GM12878 (cell line): ENCODE measurements at regions not wholly inside any gene's neighbourhood (a gene's known extent, or its start where the extent isn't known, plus 50 kb on each side); places are given as distances from the start of the nearest gene placed in this dataset.

Experiments used
- ATAC-seq: fragments of 200-7000 bp; cut with Tn5 transposase; 3 replicates; pipeline ENCODE4 v1.9.1; 2020; ENCODE audit warnings: mild to moderate bottlenecking, moderate library complexity
- BruUV-seq: library from RNA; stranded (reverse); fragments of 400-500 nt; replicated peaks from 2 replicates; lab custom pipeline; 2021; lab: Mats Ljungman, UMichigan
- CTCF ChIA-PET: fragments of 300-600 bp; sonication (Branson Sonifier 250); formaldehyde crosslinking; extraction: SDS; loops from one replicate; lab custom pipeline; 2021; ENCODE audit warnings: inconsistent platforms; lab: Yijun Ruan, JAX
- POLR2A ChIA-PET: fragments of 350-600 bp; formaldehyde crosslinking; extraction: SDS; loops from one replicate; lab custom pipeline; 2021; ENCODE audit warnings: inconsistent platforms; lab: Charles Lee
- RAD21 ChIA-PET: fragments of 300-600 bp; sonication (Branson Sonifier 250); formaldehyde crosslinking; loops from one replicate; lab custom pipeline; 2023; ENCODE audit warnings: antibody characterized with exemption; ENCODE audit not compliant: unreplicated experiment; lab: Charles Lee
- SMC1A ChIA-PET: fragments of 300-600 bp; sonication (Branson Sonifier 250); formaldehyde crosslinking; loops from one replicate; lab custom pipeline; 2023; ENCODE audit not compliant: unreplicated experiment, uncharacterized antibody; lab: Charles Lee
- DNase-seq: peaks from one replicate; pipeline ENCODE4 v3.0.0-alpha.2; 2011; ENCODE audit warnings: low read depth, low spot score
- FAIRE-seq: peaks from 3 replicates; lab custom pipeline; 2011; peaks lifted over from hg19 to GRCh38; lab: Jason Lieb, UNC
- H2AFZ ChIP-seq: 2 replicates; pipeline ENCODE4 v1.6.0; 2011; ENCODE audit warnings: low read depth, low read length, control low read depth; ENCODE audit not compliant: control insufficient read depth
- H3K27ac ChIP-seq: 2 replicates; pipeline ENCODE4 v1.5.1; 2011; ENCODE audit warnings: control low read depth; ENCODE audit not compliant: control insufficient read depth, insufficient read depth
- H3K27me3 ChIP-seq, 2 experiments: replicated peaks in 1 of 2; 2 replicates each; pipeline versions ENCODE4 v1.6.0 to v1.6.1; 2011; ENCODE audit warnings: low read length in 1 of 2; ENCODE audit not compliant: control insufficient read depth in 2 of 2, insufficient read depth in 2 of 2
- H3K36me3 ChIP-seq, 2 experiments: 2 replicates each; pipeline ENCODE4 v1.5.1; 2011; ENCODE audit warnings: low read length in 1 of 2; ENCODE audit not compliant: control insufficient read depth in 2 of 2, insufficient read depth in 2 of 2
- H3K4me1 ChIP-seq: 2 replicates; pipeline ENCODE4 v1.6.1; 2011; ENCODE audit warnings: mild to moderate bottlenecking, low read length, moderate library complexity, mixed read lengths; ENCODE audit not compliant: control insufficient read depth, insufficient read depth
- H3K4me2 ChIP-seq: 2 replicates; pipeline ENCODE4 v1.6.0; 2011; ENCODE audit warnings: control low read depth; ENCODE audit not compliant: control insufficient read depth, insufficient read depth
- H3K4me3 ChIP-seq: fragments of 200-600 bp; sonication (generic); 2 replicates; pipeline ENCODE4 v1.5.1; 2016
- H3K79me2 ChIP-seq: 2 replicates; pipeline ENCODE4 v1.6.0; 2011; ENCODE audit warnings: low read length; ENCODE audit not compliant: control insufficient read depth, insufficient read depth
- H3K9ac ChIP-seq: 2 replicates; pipeline ENCODE4 v1.8.0; 2011; ENCODE audit warnings: low read length, control low read depth, mixed read lengths; ENCODE audit not compliant: control insufficient read depth, insufficient read depth
- H3K9me3 ChIP-seq: replicated peaks from 3 replicates; pipeline ENCODE4 v1.5.1; 2011; ENCODE audit warnings: mild to moderate bottlenecking, low read length; ENCODE audit not compliant: control insufficient read depth, insufficient read depth
- H4K20me1 ChIP-seq: 2 replicates; pipeline ENCODE4 v1.6.0; 2011; ENCODE audit not compliant: control insufficient read depth, insufficient read depth
- BACH1 ChIP-seq: fragments of 450-650 bp; IDR thresholded peaks from 2 replicates; pipeline ENCODE4 v1.6.1; 2017; ENCODE audit warnings: mild to moderate bottlenecking, borderline replicate concordance
- BCL11A ChIP-seq: IDR thresholded peaks from 2 replicates; pipeline ENCODE4 v1.6.1; 2011; ENCODE audit warnings: low read depth, low read length
- CBFB ChIP-seq: IDR thresholded peaks from 2 replicates; pipeline ENCODE4 v1.6.1; 2016; ENCODE audit warnings: antibody characterized with exemption, low read depth
- CBX3 ChIP-seq: fragments of 200-600 bp; sonication (generic); IDR thresholded peaks from 2 replicates; pipeline ENCODE4 v1.6.1; 2016; ENCODE audit warnings: low read depth, borderline replicate concordance
- GABPA ChIP-seq: IDR thresholded peaks from 2 replicates; pipeline ENCODE4 v1.6.1; 2014; ENCODE audit warnings: antibody characterized with exemption, low read depth, mild to moderate bottlenecking, inconsistent platforms
- KDM1A ChIP-seq: fragments of 200-600 bp; sonication (generic); IDR thresholded peaks from 2 replicates; pipeline ENCODE4 v1.6.1; 2016; ENCODE audit warnings: borderline replicate concordance
- MXI1 ChIP-seq: fragments of 150-350 bp; IDR thresholded peaks from 2 replicates; pipeline ENCODE4 v1.6.1; 2011; ENCODE audit warnings: low read depth, mild to moderate bottlenecking, inconsistent platforms, low read length, improper control_type of control experiment
- RCOR1 ChIP-seq: conservative IDR thresholded peaks from 2 replicates; pipeline ENCODE4 v1.6.1; 2012; ENCODE audit warnings: low read depth, low read length, improper control_type of control experiment
- TCF12 ChIP-seq: IDR thresholded peaks from 2 replicates; pipeline ENCODE4 v1.6.1; 2011; ENCODE audit warnings: low read depth, mild to moderate bottlenecking, low read length
- ZNF207 ChIP-seq: fragments of 450-650 bp; IDR thresholded peaks from 2 replicates; pipeline ENCODE4 v1.6.1; 2014; ENCODE audit warnings: antibody characterized with exemption, mild to moderate bottlenecking, borderline replicate concordance
- WGBS: methylation state at CpG from one replicate; pipeline ENCODE4 v1.1.6; 2016; ENCODE audit warnings: low lambda C conversion rate; ENCODE audit not compliant: insufficient replicate concordance, insufficient coverage; ENCODE audit errors: missing lambda C conversion rate; 5-methylcytosine and 5-hydroxymethylcytosine counted together
- in situ Hi-C: fragments of 300-500 bp; cut with MboI; formaldehyde crosslinking; loops from 9 replicates; pipeline ENCODE4 v1.14.3; 2018; ENCODE audit warnings: mixed read lengths
- intact Hi-C: fragments of 100-400 bp; cut with micrococcal nuclease; formaldehyde crosslinking; loops from one replicate; pipeline ENCODE4 v1.14.2; 2022; ENCODE audit not compliant: unreplicated experiment
- TF ChIP-seq, protein P1 (sequence below): IDR thresholded peaks from 2 replicates; pipeline ENCODE4 v1.6.1; 2012; ENCODE audit warnings: low read depth, low read length, improper control_type of control experiment
- TF ChIP-seq, protein P2 (sequence below): IDR thresholded peaks from 2 replicates; pipeline ENCODE4 v1.6.1; 2012; ENCODE audit warnings: low read depth, low read length, improper control_type of control experiment
- TF ChIP-seq, protein P3 (sequence below): fragments of 450-650 bp; conservative IDR thresholded peaks from 2 replicates; pipeline ENCODE4 v1.6.1; 2017; ENCODE audit warnings: mild to moderate bottlenecking, moderate library complexity

DNA sequence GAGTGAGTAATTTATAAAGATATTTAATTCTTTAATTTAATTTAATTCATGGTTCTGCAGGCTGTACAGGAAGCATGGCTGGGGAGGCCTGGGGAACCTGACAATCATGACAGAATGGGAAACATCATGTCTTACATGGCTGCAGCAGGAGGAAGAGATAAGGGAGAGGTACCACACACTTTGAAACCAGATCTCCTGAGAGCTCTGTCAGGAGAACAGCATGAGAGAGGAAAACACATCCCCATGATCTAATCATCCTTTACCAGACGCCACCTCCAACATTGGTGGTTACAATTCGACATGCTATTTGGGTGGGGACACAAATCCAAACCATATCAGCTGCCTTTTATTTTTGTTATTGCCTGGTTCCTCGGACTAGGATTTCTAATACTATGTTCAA lies 928.6 kb downstream of the TMEM121 start:
- Histone ChIP-seq H3K36me3 (no peaks in the 10 kb centered on the region), H2AFZ (no peak overlapping the region), H3K9me3 (no peaks in the 10 kb centered on the region), H3K27ac (no peak overlapping the region), H3K9ac (no peak overlapping the region), H3K4me1 (no peaks in the 10 kb centered on the region), H3K4me3 (no peak overlapping the region), H3K4me2 (no peak overlapping the region), H4K20me1 (no peaks in the 10 kb centered on the region), H3K27me3 (no peaks in the 10 kb centered on the region), H3K79me2 (no peaks in the 10 kb centered on the region)
- ChIA-PET RAD21 (no interaction called here), POLR2A (no interaction called here), SMC1A (interaction anchor here (1.1 kb wide), 1 partner anchor 75 kb away, joined by 3 read pairs; no protein-coding TSS in a partner anchor), CTCF (interaction anchor here (1.3 to 3.9 kb wide), 4 partner anchors 12 to 75 kb away, joined by 3 to 20 read pairs (median 8); no protein-coding TSS in a partner anchor)
- in situ Hi-C loops = no loop called here
- intact Hi-C loops = loop anchor here (5.0 kb wide), 1 partner anchor 62 kb away; no protein-coding TSS in a partner anchor
- TF ChIP-seq, protein P1, sequence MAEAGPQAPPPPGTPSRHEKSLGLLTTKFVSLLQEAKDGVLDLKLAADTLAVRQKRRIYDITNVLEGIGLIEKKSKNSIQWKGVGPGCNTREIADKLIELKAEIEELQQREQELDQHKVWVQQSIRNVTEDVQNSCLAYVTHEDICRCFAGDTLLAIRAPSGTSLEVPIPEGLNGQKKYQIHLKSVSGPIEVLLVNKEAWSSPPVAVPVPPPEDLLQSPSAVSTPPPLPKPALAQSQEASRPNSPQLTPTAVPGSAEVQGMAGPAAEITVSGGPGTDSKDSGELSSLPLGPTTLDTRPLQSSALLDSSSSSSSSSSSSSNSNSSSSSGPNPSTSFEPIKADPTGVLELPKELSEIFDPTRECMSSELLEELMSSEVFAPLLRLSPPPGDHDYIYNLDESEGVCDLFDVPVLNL = no peak
- TF ChIP-seq BACH1 (no peak), ZNF207 (no peak), TCF12 (no peak), CBX3 (no peak), BCL11A (no peak), MXI1 (no peak), CBFB (no peak), RCOR1 (no peak), GABPA (no peak), KDM1A (no peak)
- TF ChIP-seq, protein P2, sequence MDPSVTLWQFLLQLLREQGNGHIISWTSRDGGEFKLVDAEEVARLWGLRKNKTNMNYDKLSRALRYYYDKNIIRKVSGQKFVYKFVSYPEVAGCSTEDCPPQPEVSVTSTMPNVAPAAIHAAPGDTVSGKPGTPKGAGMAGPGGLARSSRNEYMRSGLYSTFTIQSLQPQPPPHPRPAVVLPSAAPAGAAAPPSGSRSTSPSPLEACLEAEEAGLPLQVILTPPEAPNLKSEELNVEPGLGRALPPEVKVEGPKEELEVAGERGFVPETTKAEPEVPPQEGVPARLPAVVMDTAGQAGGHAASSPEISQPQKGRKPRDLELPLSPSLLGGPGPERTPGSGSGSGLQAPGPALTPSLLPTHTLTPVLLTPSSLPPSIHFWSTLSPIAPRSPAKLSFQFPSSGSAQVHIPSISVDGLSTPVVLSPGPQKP = no peak
- TF ChIP-seq, protein P3, sequence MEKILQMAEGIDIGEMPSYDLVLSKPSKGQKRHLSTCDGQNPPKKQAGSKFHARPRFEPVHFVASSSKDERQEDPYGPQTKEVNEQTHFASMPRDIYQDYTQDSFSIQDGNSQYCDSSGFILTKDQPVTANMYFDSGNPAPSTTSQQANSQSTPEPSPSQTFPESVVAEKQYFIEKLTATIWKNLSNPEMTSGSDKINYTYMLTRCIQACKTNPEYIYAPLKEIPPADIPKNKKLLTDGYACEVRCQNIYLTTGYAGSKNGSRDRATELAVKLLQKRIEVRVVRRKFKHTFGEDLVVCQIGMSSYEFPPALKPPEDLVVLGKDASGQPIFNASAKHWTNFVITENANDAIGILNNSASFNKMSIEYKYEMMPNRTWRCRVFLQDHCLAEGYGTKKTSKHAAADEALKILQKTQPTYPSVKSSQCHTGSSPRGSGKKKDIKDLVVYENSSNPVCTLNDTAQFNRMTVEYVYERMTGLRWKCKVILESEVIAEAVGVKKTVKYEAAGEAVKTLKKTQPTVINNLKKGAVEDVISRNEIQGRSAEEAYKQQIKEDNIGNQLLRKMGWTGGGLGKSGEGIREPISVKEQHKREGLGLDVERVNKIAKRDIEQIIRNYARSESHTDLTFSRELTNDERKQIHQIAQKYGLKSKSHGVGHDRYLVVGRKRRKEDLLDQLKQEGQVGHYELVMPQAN = no peak
- 0% methylated on average over 3 of the region's 3 CpGs for WGBS
- BruUV-seq = no TSS peak
- FAIRE-seq (no peak), ATAC-seq (no peak), DNase-seq (no peak)
